Suppressor macrophage treated with lipopolysaccharide for 1 hour (primary cell): ENCODE measurements at regions not wholly inside any gene's neighbourhood (a gene's known extent, or its start where the extent isn't known, plus 50 kb on each side); places are given as distances from the start of the nearest gene placed in this dataset.

Source experiments
- DNase-seq, 3 donors: peaks; one replicate each; pipeline ENCODE4 v3.0.0-alpha.2; 2020 to 2022

DNA sequence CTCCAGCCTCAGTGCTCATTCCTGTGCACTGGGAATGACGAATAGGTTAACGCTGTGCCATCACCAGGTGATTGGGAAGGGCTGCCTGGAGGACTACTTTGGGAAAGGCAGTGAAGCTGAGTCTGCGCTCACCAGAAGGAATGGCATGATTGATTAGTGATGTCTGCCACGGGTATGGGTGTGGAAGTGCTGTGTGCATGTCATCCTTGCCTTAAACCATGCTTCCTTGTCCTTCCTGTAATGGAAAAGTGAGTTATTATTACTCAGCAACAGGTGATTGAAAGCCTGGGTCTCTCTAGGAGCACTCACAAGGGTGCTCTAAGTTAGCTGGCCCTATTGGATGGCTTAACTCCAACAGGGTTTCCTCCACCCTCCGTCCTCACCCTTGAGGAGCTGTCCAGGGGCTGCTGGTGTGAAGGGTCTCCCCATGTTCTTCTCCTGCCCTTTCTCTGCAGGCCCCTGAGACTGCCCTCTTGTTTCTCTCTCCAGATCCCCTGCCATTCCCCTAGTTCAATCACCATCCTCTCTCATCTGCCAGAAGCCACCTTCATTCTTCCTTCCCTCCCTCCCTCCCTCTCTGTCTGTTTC lies 121.9 kb upstream of the NECTIN1 start:
- DNase-seq: no peak

DNA sequence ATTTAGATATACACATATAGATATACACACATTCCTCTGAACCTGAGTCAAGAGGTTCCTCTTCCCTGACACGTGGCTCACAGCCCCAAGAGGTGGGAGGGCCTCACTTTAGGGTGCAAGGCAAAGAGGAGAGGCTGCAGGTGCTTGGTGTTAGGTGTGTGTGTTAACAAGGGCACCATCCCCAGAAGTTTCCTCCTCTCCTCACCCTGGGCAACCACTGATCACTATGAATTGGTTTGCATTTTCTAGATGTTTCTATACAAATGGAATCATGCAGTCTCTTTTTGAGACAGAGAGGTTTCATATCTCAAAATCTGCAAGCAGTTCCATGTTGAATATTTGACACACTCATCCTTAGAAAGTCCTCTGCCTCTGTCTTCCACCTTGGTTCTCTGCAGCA lies 120.9 kb upstream of the NECTIN1 start:
- no peak for DNase-seq

- no peak for DNase-seq
Measured at GRCh38 chr11:119847853-119848252, 118.9 kb upstream of the NECTIN1 start.

GRCh38 chr11:119846374-119846773 lies 117.4 kb upstream of the NECTIN1 start:
- no peak for DNase-seq

- DNase-seq: no peak
Measured at GRCh38 chr11:119845756-119846155, 116.8 kb upstream of the NECTIN1 start.

GRCh38 chr11:119845305-119845704 lies 116.3 kb upstream of the NECTIN1 start:
- no peak for DNase-seq

DNA sequence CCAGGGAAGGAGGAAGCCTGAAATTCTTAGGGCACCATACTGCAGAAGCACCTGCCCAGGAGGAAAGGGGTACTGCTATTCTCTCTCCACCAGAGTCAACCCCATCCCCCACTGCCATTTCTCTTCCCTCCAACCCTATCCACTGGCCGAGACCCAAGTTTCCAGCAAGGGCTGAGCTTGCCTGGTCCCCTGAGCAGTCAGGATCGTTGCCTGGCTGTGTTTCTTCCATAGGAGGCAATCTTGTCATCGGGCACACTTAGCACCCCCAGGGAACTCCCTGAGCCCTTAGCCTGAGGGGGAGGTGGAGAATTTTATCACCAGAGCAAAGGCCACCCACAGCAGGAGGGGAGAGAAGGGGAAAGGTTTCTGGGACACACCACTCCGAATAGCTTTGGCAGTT lies 115.8 kb upstream of the NECTIN1 start:
- DNase-seq: no peak

DNA sequence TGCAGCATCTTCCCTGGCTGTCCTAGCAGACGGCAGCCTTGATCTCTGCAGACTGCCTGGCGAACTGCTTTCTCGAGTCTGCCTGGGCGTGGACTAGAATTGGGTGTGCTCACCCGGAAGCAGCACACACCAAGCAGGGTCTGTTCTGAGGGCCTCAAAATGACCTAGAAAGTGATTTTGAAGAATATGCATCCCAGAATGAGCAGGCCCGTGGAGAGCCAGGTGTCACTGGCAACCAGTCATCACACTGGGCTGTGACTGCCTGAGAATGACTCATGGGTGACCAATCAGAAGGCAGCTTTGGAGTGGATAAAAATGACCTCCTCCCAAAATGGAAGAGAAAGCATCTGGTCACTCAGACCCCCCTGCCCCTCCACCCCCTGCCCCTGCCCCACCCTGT lies 114.9 kb upstream of the NECTIN1 start:
- no peak for DNase-seq

DNA sequence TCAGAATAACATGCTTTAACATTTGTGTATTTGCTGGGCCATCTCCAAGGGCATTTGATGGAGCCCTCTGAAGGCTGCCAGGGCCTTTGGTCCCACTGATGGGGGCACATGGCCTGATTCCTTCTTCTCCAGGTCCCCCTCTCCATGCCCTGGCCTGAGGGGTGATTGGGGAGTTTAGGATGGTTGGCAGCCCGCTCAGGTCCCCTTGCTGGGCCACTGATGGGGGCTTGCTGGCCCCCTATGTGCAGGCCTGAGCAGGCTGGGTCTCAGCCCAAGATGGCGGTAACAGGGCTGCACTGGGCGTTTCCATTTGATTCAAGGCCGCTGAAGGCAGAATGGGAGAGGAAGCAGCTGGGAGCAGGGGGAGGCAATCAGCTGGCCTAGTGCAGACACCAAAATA lies 113.7 kb upstream of the NECTIN1 start:
- DNase-seq: no peak

GRCh38 chr11:119839476-119840133 lies 110.6 kb upstream of the NECTIN1 start:
- DNase-seq: no peak

GRCh38 chr11:119835753-119836152 lies 106.8 kb upstream of the NECTIN1 start:
- no peak for DNase-seq

DNA sequence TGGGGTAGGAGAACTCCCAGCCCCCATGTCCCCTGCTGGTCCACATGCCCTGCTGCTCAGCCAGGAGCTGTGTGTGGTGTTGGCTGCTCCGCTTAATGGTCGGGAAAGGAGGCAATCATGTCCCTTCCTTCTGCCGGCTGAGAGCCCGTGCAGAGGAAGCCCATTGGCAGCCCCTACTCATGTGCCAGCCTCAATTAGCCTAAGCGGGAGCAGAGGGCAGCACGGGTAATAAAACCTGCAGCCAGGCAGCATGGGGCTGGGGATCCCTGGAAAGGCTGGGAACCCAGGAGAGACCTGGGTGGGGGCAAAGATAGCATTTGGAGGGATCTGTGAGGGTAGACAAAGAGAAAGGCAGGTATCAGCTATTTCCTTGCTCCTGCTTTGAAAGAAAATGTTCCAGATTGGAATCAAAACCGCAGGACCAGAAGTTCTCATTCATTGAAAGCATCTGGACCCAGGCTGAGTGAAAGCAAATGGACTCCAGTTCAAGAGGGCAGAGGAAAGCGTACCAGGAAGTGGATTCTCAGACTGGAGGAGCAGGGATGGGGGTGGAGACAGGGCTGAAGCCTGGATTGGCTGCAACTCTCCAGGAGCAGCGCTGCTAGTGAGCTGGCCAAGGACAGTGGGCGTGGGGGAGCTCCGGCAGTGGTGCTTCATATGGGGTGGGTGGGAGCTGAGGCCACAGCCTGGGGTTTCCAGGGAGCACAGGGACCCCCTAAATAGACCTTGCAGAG lies 103.4 kb upstream of the NECTIN1 start:
- DNase-seq: peak in 2 of 3 donors; percentile 31 to 35

DNA sequence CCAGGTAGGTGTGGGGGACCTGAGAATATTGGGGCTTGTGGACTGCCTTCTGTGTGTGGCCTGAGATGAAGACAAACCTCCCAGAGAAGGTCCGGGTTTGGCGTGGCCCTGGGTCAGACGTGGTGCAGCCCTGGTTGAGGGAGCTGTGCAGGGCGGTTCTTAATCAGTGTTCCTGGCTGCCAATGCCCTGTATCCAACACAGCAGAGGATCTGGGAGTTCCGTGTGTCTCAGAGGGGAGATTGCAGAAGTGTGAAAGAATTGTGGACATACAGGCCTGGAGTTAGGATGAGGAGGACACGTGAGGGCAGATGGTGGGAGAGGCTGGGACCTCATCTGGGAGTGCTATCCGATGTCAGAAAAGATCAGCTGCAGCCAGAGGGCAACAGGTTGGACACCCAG lies 102.0 kb upstream of the NECTIN1 start:
- DNase-seq: no peak

DNA sequence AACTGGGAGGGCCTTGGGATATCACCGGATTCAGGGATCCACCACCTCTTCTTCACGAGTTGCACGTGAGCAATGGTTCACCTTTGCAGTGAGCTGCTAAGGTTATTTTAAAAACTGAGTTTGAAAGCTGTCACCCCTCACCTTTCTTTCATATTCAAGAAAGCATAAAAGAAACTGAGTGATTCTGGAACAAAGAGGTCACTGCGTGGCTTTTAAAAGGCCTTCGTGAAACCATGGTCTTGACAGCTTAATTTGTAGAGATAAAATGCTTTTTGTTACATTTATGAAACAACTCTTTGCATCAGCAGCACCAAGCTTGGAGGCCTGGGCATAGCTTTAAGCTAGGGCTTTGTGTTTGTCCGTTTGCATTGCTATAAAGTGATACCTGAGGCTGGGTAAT lies 101.4 kb upstream of the NECTIN1 start:
- DNase-seq: no peak

GRCh38 chr11:119829402-119829801 lies 100.4 kb upstream of the NECTIN1 start:
- no peak for DNase-seq

DNA sequence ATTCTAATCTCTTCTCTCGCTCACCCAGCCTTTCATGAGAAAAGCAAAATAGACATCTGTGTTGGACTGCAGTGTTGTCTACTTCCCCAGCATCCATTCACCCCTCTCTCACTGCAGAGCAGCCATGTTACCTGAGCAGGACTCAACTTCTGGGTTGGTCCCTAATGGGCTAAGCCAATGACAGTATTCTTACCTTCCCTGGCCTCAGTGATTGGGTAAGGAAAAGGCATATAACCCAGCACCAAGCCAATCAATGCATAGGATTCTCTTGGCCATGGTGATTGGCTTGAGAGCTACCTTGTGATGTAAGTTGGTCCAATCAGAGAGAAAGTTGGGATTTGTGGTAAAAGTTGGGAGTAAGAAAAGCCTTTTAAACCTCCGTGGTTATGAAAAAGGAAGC lies 99.8 kb upstream of the NECTIN1 start:
- no peak for DNase-seq

DNA sequence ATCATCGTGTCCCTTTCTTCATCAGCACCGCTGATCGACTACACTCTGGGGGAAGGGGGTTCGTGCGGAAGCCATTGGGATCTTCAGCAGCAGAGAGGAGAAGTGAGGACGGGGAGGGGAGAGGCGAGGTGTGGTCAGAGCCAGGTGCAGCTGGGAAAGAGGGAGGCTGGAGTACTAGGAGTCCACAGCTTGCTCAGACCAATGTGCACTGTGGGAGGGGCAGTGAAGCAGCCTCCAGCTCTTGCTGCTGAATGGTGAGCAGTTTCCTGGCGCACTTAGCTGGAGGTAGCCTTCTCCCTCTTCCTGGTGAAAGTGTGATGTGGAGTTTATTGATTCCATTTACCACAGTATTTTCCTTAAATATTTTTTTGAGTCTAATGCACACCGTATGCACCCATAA lies 99.0 kb upstream of the NECTIN1 start:
- DNase-seq: no peak

DNA sequence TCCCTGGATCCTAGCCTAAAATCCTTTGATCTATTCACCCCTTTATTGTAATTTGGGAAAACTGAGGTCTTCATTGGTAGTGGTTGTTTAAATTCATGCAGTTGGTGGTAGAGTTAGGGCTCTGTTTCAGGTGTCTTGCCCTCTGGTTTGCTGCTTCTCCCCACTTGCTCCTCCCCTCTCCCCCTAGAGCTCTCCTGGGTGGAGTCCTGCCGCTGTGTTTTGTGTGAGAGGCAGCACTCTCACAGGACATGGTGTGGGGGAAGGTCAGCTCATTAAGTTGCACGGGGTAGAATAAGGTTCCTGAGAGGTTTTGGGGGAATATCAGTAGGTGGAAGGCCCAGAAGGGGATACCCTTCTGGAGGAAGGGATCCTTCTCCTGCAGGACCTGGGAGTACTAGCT lies 98.1 kb upstream of the NECTIN1 start:
- DNase-seq: no peak

GRCh38 chr11:119823077-119823476 lies 94.1 kb upstream of the NECTIN1 start:
- no peak for DNase-seq

GRCh38 chr11:119816660-119817059 lies 87.7 kb upstream of the NECTIN1 start:
- no peak for DNase-seq

GRCh38 chr11:119814766-119815165 lies 85.8 kb upstream of the NECTIN1 start:
- DNase-seq: no peak

GRCh38 chr11:119810478-119811232 lies 81.7 kb upstream of the NECTIN1 start:
- DNase-seq: peak; percentile 24 to 57 (median 34)

- DNase-seq: no peak
Measured at GRCh38 chr11:119809346-119809745, 80.3 kb upstream of the NECTIN1 start.
